ENCODE measurements at regions not wholly inside any gene's neighbourhood (a gene's known extent, or its start where the extent isn't known, plus 50 kb on each side); places are given as distances from the start of the nearest gene placed in this dataset.

DNA sequence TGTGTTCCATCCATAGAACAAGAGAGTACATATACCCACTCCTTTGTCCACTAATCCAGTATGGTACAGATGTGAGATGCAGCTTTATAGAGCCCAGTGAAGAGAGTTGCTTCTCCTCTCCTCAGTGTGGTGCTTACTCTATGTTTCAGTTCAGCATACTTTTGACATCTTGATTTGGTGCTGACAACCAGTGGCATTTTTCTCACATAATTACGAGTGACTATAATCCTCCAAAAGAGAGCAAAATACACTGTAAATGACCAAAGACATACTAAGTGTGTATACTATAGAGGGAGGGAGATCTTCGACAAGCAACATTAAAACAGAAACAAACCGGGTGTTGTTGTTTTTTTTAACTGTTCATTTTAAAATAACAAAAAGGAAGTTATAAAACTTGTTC is 191.5 kb downstream of the KLHL28 start:
- no peak for TF ChIP-seq ZNF274 (IDR thresholded peaks at IDR 0.05; ENCODE audit: low read depth, low read length)
- TF ChIP-seq SUZ12 (IDR thresholded peaks at IDR 0.05; ENCODE audit: extremely low read depth, insufficient read depth, insufficient read length): no peak

Data from NT2/D1 (cell line).